GM19467 (cell line): ENCODE measurements at regions not wholly inside any gene's neighbourhood (a gene's known extent, or its start where the extent isn't known, plus 50 kb on each side); places are given as distances from the start of the nearest gene placed in this dataset.
"Not testable (repeated sequence)": the region's sequence is repeated elsewhere in the genome, so short reads cannot be mapped to it uniquely, and the experiment has no call there.

Experiments used
- ATAC-seq: cut with Tn5 transposase; IDR thresholded peaks from one replicate; pipeline ENCODE4 v1.9.1; 2021; ENCODE audit warnings: mild to moderate bottlenecking, moderate library complexity; ENCODE audit not compliant: unreplicated experiment

DNA sequence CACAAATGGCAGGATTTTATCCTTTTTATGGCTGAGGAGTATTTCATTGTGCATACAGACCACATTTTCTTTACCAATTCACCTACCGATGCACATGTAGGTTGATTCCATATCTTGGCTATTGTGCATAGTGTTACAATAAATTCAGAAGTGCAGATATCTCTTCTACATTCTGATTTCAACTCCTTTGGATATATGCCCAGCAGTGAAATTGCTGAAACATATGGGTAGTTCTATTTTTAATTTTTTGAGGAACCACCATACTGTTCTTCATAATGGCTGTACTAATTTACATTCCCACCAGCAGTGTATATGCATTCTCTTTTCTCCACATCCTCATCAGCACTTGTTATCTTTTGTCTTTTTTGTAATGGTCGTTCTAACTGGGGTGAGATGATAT is 1290.3 kb downstream of the XPNPEP1 start:
- ATAC-seq, result no peak

DNA sequence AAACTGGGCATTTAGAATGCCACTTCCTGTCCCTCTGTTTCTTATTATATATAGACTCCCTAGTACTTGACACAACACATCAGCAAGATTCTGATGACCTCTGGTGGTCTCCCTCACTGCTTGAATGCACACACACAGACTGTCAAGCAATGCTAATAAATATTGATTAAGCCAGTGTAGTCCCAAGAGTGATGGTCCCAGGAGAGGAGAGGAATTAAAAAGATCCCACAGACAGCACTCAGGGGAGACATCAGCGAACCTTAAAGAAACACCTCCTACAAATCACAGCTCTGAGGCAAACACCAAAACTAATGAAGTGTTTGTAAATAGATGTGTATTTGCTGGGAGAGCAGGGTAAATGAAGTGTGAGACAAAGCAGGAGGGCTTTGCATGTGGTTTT is 1291.2 kb downstream of the XPNPEP1 start:
- ATAC-seq, result peak; percentile 19

DNA sequence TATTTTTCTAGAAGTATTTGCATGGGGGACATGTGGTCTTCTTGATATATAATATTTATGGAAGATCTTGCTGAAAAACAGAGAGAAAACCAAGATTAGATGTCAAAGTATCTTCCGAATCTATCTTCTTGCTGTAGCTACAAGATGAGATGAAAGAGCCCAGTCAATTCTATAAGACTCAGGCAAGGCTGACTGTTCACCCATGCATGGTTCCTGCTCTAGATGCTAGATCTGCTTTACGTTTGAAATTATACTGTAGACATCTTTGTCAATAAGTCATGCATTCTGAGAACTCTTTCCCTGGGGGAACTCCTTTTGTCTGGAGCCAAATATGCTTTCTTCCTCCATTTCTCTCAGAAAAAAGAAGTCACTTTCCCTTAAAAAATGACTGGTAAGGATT is 1292.0 kb downstream of the XPNPEP1 start:
- peak; percentile 91 for ATAC-seq

DNA sequence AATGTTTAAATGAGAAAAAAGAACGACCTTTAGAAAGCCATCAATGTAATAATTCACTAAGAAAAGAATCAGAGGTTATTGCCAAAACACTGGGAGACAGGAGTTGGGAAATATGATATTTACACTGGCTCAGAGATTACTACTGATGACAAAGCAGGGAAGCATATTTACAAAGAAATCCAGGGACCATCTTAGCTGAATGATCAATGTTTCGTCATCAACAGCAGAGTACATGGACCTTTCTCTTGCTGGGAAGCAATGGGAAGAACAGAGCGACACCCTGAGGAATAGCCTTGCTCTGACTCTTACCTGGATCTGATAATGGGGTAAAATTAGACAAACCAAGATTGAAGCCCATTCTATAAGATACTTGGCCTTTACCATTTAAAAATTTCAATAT is 1293.5 kb downstream of the XPNPEP1 start:
- ATAC-seq, result no peak

DNA sequence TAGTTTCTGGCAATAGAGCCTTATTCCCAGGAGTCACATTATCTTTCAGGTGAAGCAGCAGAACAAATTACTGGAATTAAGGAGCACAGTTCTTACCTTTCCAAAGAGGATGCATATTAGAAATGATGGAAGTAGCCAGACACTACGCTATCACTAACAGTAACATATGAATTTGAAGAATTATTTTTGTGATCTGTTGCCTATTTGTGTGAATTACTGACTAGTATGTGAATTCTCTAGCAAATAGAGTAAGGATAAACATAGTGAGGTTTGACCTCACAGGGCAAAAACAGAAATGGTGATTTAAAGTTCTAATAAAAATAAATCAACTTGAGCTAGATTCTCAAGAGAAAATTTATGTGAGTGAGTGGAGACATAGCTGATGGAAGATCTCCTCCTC is 1299.3 kb downstream of the XPNPEP1 start:
- no peak for ATAC-seq

DNA sequence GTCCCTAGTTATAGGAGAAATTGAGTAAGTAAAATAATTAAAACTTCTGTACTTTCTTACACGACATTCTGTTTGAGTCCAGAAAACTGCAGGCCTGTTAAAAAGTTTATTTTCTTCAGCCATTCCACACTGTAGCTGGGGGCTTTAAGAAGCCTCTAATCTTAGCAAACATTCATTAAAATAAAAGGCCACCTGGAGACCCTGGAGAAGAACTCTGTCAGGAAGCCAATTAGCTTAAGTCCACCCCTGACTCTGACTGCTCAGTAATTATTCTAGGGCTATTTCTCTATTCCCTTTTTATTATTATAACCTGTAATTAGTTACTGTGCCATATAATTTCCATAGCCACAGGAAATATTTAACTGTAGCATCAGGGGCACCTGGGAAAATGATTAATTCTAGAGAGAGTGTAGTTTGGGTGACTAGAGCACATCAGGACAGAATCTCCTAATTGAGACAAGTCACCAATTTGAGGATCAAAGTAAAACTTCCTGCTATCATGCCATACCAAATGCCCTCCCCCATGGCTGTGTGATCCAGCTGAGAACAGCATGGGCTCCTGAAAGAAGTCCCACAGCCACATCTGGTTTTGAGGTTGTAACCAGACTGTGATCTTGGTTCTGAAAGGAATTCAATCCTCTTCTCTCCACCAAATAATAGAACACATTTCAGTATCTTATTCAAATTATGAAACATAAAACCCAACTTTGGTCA is 1302.3 kb downstream of the XPNPEP1 start:
- ATAC-seq, result no peak

GRCh38 chr10:108616559-108617285 is 1306.6 kb downstream of the XPNPEP1 start:
- ATAC-seq, result no peak

DNA sequence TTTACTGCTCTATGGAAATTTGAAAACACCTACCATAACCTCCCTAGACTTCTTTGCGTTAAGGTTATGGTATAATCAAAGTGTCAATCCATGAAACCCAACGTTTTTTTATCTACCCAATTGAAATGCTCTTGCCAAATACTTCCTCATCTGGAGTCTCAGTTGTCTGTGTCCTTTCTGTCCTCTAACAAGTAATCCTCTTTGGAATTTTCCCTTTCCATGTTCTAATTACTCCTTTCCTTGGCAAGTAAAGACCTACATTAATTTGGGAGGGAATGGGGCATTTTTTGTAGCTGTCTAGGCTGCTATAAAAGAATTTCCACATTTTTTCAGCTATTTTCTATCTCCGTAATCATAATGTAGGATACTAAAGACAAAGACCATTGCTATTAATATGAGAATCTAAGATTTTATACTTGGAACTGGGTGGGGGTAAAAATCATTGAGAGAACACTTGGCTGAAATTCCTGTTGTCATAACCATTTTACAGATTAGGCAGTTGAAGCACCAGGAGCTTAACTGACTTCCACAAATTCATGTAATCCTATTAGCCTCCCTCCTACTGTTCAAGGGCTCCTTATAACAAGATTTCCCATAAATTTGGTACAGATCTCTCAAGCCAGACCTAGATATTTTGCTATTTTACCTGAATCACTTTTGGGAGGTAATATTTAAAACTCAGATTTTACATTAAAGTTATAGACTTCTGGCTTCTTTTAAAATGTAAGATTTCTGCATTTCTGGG is 1307.6 kb downstream of the XPNPEP1 start:
- no peak for ATAC-seq

GRCh38 chr10:108612485-108612884 is 1310.8 kb downstream of the XPNPEP1 start:
- no peak for ATAC-seq

DNA sequence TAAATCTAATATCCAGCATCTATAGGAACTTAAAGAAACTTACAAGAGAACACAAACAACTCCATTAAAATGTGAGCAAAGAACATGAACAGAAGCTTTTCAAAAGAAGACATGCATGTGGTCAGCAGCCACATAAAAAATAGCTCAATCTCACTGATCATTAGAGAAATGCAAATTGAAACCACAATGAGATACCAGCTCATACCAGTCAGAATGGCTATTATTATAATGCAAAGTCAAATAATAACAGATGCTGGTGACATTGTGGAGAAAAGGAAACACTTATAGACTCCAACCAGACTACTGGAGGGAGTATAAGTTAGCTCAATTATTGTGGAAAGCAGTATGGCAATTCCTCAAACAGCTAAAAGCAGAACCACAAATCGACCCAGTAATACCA is 1314.5 kb downstream of the XPNPEP1 start:
- ATAC-seq, result no peak

DNA sequence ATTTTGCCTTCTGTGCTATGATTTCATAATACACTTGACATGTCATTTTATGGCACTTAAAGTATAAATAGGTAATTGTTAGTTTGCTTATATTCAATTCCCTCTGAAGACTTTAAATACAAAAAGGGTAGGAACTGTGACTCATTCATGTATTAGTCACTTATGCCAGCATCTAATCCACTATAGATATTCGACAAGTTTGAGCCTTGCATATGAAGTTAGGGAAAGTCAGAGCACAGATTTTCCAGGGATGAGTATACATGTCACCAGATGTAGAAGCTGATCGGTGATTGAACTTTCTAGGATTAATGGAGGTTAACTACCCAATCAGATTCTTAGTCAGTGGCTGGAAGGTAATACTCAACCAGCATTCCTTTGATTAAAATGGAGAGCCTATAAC is 1321.5 kb downstream of the XPNPEP1 start:
- no peak for ATAC-seq

GRCh38 chr10:108600511-108600910 is 1322.8 kb downstream of the XPNPEP1 start:
- not testable (repeated sequence) for ATAC-seq

DNA sequence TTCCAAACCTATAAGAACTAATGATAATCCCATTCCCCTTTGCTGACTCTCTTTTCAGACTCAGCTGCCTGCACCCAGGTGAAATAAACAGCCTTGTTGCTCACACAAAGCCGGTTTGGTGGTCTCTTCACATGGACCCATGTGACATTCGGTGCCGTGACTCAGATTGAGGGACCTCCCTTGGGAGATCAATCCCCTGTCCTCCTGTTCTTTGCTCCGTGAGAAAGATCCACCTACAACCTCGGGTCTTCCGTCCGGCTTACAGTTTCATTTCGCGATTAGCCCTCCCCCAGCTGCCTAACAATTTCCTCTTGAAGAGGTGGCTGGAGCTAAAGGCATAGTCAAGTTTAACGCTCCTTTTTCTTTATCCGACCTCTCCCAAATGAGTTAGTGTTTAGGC is 1324.0 kb downstream of the XPNPEP1 start:
- ATAC-seq, result not testable (repeated sequence)

DNA sequence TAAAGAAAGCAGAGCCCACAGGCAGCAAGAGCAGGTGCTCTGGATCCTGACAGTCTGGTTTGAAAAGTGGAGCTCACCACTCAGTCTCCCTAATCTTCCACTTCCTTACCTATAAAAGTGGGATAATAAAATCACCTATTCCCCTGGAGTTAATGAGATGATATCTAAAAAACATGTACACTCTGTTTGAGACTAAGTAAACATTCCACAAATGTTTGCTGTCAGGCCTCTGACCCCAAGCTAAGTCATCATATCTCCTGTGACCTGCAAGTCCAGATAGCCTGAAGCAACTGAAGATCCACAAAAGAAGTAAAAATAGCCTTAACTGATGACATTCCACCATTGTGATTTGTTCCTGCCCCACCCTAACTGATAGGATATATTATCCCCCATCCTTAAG is 1324.5 kb downstream of the XPNPEP1 start:
- ATAC-seq, result no peak

- no peak for ATAC-seq
Observed at GRCh38 chr10:108598320-108598695, 1325.0 kb downstream of the XPNPEP1 start.

GRCh38 chr10:108597657-108598319 is 1325.5 kb downstream of the XPNPEP1 start:
- no peak for ATAC-seq

DNA sequence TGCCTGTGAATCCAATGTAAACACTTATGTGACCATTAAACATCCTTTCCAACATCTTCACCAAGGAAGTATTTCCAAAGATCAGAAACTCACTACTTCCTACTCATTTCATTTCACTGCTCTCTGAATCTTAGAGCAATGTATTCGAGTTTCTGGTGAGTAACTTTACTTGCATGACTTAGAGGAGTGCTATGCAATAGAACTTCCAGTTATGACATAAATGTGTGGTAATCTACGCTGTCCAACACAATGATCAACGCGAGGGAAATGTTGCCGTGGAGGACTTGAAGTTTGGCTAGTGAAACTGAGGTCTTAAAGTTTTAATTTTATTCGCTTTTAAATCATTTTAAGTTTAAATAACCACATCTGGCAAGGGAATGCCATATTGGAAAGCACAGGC is 1326.3 kb downstream of the XPNPEP1 start:
- no peak for ATAC-seq

GRCh38 chr10:108592956-108593355 is 1330.4 kb downstream of the XPNPEP1 start:
- ATAC-seq, result no peak

GRCh38 chr10:108591417-108591816 is 1331.9 kb downstream of the XPNPEP1 start:
- ATAC-seq, result no peak

GRCh38 chr10:108586424-108586823 is 1336.9 kb downstream of the XPNPEP1 start:
- ATAC-seq, result no peak

DNA sequence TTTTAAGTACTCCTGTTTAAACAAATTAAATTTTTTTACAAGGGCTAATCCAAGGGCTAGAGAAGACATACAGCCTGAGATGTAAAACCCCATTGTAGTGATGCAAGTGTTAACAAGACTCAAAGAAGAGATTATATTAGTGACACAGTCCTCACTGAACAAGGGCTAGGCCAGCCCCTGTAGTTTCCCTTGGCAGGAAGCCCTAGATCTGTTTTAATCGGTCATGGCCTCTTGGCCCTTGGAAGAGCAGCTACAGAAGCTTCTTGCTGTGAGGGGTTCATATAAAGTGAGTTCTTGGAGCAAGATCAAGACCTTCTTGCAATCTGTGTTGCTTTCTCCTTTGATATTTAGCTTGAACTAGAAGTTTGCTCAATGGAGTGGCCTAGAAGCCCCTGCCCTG is 1339.4 kb downstream of the XPNPEP1 start:
- no peak for ATAC-seq
